Pancreas (tissue), 10 donors: ENCODE measurements at regions not wholly inside any gene's neighbourhood (a gene's known extent, or its start where the extent isn't known, plus 50 kb on each side); places are given as distances from the start of the nearest gene placed in this dataset.

ENCODE experiments used
- ATAC-seq, 4 donors: fragments of 200-7000 bp; cut with Tn5 transposase; one replicate each; pipeline versions ENCODE4 v1.8.0 to v1.9.1; 2020; ENCODE audit warnings: mild to moderate bottlenecking in 4 of 4, moderate library complexity in 4 of 4
- DNase-seq, 6 donors: peaks; one replicate each; pipeline ENCODE4 v3.0.0-alpha.2; 2020
- FAIRE-seq: peaks from 2 replicates; lab custom pipeline; 2012; peaks lifted over from hg19 to GRCh38; lab: Jason Lieb, UNC
- H3K27ac ChIP-seq, 4 donors: fragments of 200-600 bp; sonication (generic); 1 replicate in 3 of 4; 2 replicates in 1 of 4; pipeline versions ENCODE4 v1.5.0 to v1.8.0; 2020
- H3K27me3 ChIP-seq, 4 donors: fragments of 200-600 bp; one replicate each; pipeline ENCODE4 v1.8.0; 2021
- H3K36me3 ChIP-seq, 3 donors: fragments of 200-600 bp; sonication (generic) in 1 of 3; one replicate each; pipeline versions ENCODE4 v1.5.0 to v1.8.0; 2020 to 2021
- H3K4me1 ChIP-seq, 3 donors: fragments of 200-600 bp; one replicate each; pipeline ENCODE4 v1.8.0; 2021
- H3K4me3 ChIP-seq, 4 donors: fragments of 200-600 bp; sonication (generic) in 2 of 4; one replicate each; pipeline versions ENCODE4 v1.5.0 to v1.8.0; 2020 to 2021
- H3K9me3 ChIP-seq, 4 donors: fragments of 200-600 bp; one replicate each; pipeline ENCODE4 v1.8.0; 2021
- WGBS, 2 donors: extraction: QIAGEN DNeasy Blood & Tissue Kit; methylation state at CpG; one replicate each; pipeline ENCODE4 v1.1.7; 2013; 5-methylcytosine and 5-hydroxymethylcytosine counted together
- intact Hi-C, 3 donors: fragments of 100-400 bp; cut with DNase I; formaldehyde crosslinking; loops; one replicate each; pipeline versions ENCODE4 v1.11.1 to v1.14.2; 2022
- TF ChIP-seq, protein P1 (sequence below), 4 donors: fragments of 200-600 bp; sonication (generic) in 3 of 4; IDR thresholded peaks; one replicate each; pipeline versions ENCODE4 v1.5.0 to v1.8.0; 2021; ENCODE audit warnings: antibody characterized with exemption in 4 of 4
- donor health status: healthy with polysubstance abuse.
- donor health status: DM: no; HTN: no; CAD: no; lungs with moderate emphysema.
- donor health status: DM: no; HTN: no; CAD: no.
- donor health status: control.
- donor health status: control.
- donor health status: Bipolar disorder and iron deficiency.
- donor health status: DM: yes; HTN: yes; CAD: no.
- donor health status: DM: no; HTN: no; CAD: no.
- donor health status: DM: no; HTN: no; CAD: no.
- donor health status: DM: yes; HTN: yes; CAD: no.

DNA sequence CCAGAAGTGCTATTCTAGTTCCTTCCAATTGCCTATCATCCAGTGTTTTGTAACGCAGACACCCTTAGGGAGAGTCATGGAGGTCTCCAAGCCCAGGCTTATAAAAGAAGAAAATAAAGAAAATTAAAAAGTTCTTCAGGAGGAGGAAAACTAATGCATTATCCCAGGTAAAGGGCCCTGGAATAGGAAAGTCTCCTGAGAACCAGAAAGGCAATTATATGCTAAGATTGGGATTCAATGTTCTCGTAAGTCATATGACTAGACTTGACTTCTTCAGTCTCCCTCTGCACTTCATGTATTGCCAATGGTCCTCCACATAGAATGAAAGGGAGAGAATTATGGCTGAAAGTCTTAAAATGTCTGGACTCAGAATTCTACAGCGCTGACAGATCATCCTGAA lies 154.4 kb upstream of the STK32A start:
- H3K27ac ChIP-seq = no peak overlapping the region
- H3K4me3 ChIP-seq = no peak overlapping the region
- FAIRE-seq = no peak
- no peak for DNase-seq
- 90 to 96% methylated on average over 3 of the region's 3 CpGs for WGBS, 2 donors
- no peaks in the 10 kb centered on the region for H3K36me3 ChIP-seq
- H3K9me3 ChIP-seq = no peaks in the 10 kb centered on the region
- no peak for ATAC-seq
- intact Hi-C loops = no loop called here
- TF ChIP-seq, protein P1, sequence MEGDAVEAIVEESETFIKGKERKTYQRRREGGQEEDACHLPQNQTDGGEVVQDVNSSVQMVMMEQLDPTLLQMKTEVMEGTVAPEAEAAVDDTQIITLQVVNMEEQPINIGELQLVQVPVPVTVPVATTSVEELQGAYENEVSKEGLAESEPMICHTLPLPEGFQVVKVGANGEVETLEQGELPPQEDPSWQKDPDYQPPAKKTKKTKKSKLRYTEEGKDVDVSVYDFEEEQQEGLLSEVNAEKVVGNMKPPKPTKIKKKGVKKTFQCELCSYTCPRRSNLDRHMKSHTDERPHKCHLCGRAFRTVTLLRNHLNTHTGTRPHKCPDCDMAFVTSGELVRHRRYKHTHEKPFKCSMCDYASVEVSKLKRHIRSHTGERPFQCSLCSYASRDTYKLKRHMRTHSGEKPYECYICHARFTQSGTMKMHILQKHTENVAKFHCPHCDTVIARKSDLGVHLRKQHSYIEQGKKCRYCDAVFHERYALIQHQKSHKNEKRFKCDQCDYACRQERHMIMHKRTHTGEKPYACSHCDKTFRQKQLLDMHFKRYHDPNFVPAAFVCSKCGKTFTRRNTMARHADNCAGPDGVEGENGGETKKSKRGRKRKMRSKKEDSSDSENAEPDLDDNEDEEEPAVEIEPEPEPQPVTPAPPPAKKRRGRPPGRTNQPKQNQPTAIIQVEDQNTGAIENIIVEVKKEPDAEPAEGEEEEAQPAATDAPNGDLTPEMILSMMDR (IDR thresholded peaks at IDR 0.05) = no peak
- H3K27me3 ChIP-seq = no peaks in the 10 kb centered on the region
- no peaks in the 10 kb centered on the region for H3K4me1 ChIP-seq

DNA sequence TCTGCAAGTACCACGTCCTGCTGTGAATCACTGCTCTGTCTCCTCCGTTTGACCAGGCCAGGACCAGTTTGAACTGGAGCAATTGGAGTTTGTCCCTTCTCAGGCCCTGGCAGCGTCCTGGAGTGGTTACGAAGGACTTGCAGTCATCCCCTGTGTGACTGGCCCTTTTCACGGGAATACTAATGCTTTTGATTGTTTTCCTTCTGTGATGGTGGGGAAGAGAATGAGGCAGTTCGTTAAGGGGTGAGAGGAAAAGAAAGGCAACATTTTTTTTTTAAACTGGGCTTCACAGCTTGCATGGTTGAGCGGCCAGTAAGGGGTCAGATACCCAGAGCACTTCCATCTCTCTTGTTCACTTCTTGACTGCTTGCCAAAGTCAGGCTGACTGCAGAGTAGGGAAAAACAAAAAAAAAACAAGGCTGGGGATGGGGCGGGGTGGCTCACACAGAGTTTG lies 153.5 kb upstream of the STK32A start:
- no peaks in the 10 kb centered on the region for H3K9me3 ChIP-seq
- DNase-seq (no peak), ATAC-seq (no peak), FAIRE-seq (no peak)
- H3K4me1 ChIP-seq = no peaks in the 10 kb centered on the region
- no peak overlapping the region for H3K4me3 ChIP-seq
- H3K27ac ChIP-seq = no peak overlapping the region
- intact Hi-C loops = no loop called here
- TF ChIP-seq, protein P1 (IDR thresholded peaks at IDR 0.05) = no peak
- H3K36me3 ChIP-seq = no peaks in the 10 kb centered on the region
- no peaks in the 10 kb centered on the region for H3K27me3 ChIP-seq
- WGBS, 2 donors = 61 to 62% methylated on average over 8 of the region's 8 CpGs

DNA sequence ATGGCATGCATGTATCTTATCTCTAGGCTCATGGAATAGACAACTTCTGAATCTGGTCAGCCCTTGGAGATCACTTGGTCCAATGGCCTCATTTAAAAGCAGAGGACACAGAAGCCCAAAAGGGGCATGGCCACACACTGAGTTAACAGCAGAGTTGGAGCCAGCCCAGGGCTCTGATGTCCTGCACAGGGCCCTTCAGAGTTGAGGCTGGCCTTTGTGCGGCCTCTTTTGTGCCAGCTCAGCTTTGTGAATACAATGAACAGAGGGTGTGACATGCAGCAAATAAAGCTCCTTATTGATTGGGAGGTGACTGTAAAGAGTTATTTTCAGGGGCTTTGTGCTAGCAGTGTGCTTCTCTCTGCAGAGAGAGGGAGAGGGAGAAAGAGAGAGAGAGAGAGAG lies 150.1 kb upstream of the STK32A start:
- TF ChIP-seq, protein P1 (IDR thresholded peaks at IDR 0.05) = no peak
- H3K4me3 ChIP-seq = no peak overlapping the region
- no peaks in the 10 kb centered on the region for H3K27me3 ChIP-seq
- no peak overlapping the region for H3K27ac ChIP-seq
- H3K36me3 ChIP-seq = no peaks in the 10 kb centered on the region
- intact Hi-C loops = no loop called here
- no peak for DNase-seq
- ATAC-seq = no peak
- WGBS, 2 donors = 58 to 66% methylated on average over 1 of the region's 1 CpG
- H3K4me1 ChIP-seq = no peaks in the 10 kb centered on the region
- FAIRE-seq = no peak
- no peaks in the 10 kb centered on the region for H3K9me3 ChIP-seq

DNA sequence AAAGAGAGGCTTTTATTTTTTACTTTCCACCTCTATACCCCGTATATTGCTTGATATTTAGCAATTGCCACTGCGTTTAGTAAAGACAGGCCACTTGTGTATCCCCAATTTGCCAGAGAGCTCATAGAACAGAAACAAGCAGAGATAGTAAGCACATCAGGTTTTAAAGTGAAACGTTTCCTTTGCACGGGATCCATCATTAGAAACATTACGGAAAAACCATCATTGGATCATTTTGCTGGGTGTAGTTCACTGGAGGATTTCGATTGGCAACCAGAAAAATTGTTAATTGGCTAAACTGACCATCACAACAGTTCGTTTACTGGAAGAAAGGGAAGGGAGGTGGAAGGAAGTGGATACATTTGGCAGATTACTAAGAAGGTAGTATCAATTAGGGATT lies 149.4 kb upstream of the STK32A start:
- H3K4me3 ChIP-seq = no peak overlapping the region
- H3K36me3 ChIP-seq = no peaks in the 10 kb centered on the region
- no peak for ATAC-seq
- no peaks in the 10 kb centered on the region for H3K27me3 ChIP-seq
- TF ChIP-seq, protein P1 (IDR thresholded peaks at IDR 0.05) = no peak
- no peaks in the 10 kb centered on the region for H3K9me3 ChIP-seq
- FAIRE-seq = no peak
- DNase-seq = no peak
- 65 to 77% methylated on average over 7 of the region's 7 CpGs for WGBS, 2 donors
- no peak overlapping the region for H3K27ac ChIP-seq
- intact Hi-C loops = no loop called here
- no peaks in the 10 kb centered on the region for H3K4me1 ChIP-seq

DNA sequence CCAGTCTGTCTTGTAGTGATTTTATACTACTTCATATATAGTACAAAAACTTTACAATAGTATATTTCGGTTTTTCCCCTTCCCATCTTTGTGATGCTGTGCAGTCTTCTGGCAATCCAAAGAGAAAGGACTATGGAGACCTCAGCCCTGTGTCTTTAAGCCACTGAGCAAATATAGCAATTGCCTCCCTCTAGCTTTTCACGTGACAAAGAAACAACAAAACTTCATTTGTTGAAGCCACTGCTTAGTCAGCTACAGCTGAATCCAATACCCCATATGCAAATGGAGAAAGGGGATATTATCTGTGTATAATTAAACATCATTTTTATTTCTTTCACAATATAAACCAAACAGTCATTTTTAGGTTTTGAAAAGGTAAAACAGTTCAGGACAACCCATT lies 142.8 kb upstream of the STK32A start:
- intact Hi-C loops = no loop called here

More for the DNA sequence above, 142.8 kb upstream of the STK32A start:
- no peaks in the 10 kb centered on the region for H3K9me3 ChIP-seq
- H3K4me3 ChIP-seq = no peak overlapping the region
- WGBS, 2 donors = 41 to 47% methylated on average over 2 of the region's 2 CpGs
- FAIRE-seq (no peak), ATAC-seq (no peak), DNase-seq (no peak)
- H3K27me3 ChIP-seq = peaks cover 0 to 5% (median 0%) of the 10 kb centered on the region in 4 donors
- H3K4me1 ChIP-seq = no peaks in the 10 kb centered on the region
- TF ChIP-seq, protein P1 (IDR thresholded peaks at IDR 0.05) = no peak
- H3K36me3 ChIP-seq = no peaks in the 10 kb centered on the region
- no peak overlapping the region for H3K27ac ChIP-seq
